ENCODE measurements at regions not wholly inside any gene's neighbourhood (a gene's known extent, or its start where the extent isn't known, plus 50 kb on each side); places are given as distances from the start of the nearest gene placed in this dataset.

DNA sequence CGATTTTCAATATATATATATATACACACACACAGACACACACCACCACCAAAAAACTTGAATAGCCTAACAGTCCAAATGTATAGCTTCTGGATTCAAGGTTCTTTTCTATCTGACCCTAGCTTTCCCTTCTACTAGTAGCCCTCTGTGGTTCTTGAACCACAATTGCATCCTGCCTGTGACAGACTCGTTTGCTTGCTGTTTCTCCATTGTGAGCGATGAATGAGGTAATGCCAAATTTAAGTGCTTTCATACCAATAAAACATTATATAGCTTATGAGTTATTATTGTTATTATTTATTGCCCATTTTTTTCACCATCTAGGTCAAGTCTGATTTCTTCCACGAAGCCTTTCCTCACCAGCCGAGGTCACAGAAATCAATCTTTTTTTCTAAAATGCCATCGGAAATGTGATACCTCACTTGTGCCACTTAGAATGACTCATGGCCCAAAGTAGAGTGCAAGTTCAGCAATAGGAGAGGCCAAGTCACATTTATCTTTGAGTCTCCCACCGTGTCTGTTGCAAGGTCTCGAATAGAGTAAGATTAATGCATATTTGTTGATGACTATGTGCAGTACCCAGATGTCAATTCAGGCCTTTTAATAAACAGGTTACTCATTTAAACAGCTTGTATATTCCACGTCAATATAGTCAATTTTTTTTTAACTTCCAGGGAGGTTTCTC lies 1015.8 kb upstream of the SEL1L start:
- TF ChIP-seq EZH2 (IDR thresholded peaks at IDR 0.05; ENCODE audit: borderline replicate concordance, low read depth, low read length, severe bottlenecking) = no peak
- TF ChIP-seq, protein P1, sequence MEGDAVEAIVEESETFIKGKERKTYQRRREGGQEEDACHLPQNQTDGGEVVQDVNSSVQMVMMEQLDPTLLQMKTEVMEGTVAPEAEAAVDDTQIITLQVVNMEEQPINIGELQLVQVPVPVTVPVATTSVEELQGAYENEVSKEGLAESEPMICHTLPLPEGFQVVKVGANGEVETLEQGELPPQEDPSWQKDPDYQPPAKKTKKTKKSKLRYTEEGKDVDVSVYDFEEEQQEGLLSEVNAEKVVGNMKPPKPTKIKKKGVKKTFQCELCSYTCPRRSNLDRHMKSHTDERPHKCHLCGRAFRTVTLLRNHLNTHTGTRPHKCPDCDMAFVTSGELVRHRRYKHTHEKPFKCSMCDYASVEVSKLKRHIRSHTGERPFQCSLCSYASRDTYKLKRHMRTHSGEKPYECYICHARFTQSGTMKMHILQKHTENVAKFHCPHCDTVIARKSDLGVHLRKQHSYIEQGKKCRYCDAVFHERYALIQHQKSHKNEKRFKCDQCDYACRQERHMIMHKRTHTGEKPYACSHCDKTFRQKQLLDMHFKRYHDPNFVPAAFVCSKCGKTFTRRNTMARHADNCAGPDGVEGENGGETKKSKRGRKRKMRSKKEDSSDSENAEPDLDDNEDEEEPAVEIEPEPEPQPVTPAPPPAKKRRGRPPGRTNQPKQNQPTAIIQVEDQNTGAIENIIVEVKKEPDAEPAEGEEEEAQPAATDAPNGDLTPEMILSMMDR (IDR thresholded peaks at IDR 0.05; ENCODE audit: extremely low read depth in 1 of 2, insufficient read depth in 1 of 2, low read depth in 1 of 2, low read length in 2 of 2) = no peak
- TF ChIP-seq POLR2A (IDR thresholded peaks at IDR 0.05; ENCODE audit: low read depth, low read length) = no peak
- TF ChIP-seq, protein P2, sequence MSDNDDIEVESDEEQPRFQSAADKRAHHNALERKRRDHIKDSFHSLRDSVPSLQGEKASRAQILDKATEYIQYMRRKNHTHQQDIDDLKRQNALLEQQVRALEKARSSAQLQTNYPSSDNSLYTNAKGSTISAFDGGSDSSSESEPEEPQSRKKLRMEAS (IDR thresholded peaks at IDR 0.05; ENCODE audit: insufficient read depth, insufficient read length) = no peak
- TF ChIP-seq JUN (IDR thresholded peaks at IDR 0.05; ENCODE audit: borderline replicate concordance, insufficient read depth, insufficient read length, low read depth) = no peak
